HFF-Myc (cell line): ENCODE measurements at regions not wholly inside any gene's neighbourhood (a gene's known extent, or its start where the extent isn't known, plus 50 kb on each side); places are given as distances from the start of the nearest gene placed in this dataset.

Source experiments
- DNase-seq: peaks from one replicate; pipeline ENCODE4 v3.0.0-alpha.2; 2011; ENCODE audit warnings: low read depth; ENCODE audit errors: extremely low read depth
- H3K4me3 ChIP-seq: replicated peaks from 2 replicates; pipeline ENCODE4 v1.5.1; 2011; ENCODE audit warnings: low read depth, mild to moderate bottlenecking, control low read depth, low read length
- CTCF ChIP-seq: IDR thresholded peaks from 2 replicates; pipeline ENCODE4 v1.5.1; 2012; ENCODE audit warnings: mild to moderate bottlenecking, low read depth, low read length, control low read depth; ENCODE audit errors: missing control alignments

- DNase-seq: no peak
- no peak overlapping the region for H3K4me3 ChIP-seq
Measured at GRCh38 chr9:71243951-71244350, 122.5 kb upstream of the TRPM3 start.

GRCh38 chr9:71242081-71242480 lies 120.7 kb upstream of the TRPM3 start:
- DNase-seq: no peak
- H3K4me3 ChIP-seq: no peak overlapping the region
- TF ChIP-seq CTCF: no peak

More at GRCh38 chr9:71243951-71244350, 122.5 kb upstream of the TRPM3 start:
- no peak for TF ChIP-seq CTCF

- no peak for DNase-seq
- H3K4me3 ChIP-seq: no peak overlapping the region
- no peak for TF ChIP-seq CTCF
Measured at GRCh38 chr9:71237051-71237450, 115.6 kb upstream of the TRPM3 start.

GRCh38 chr9:71233646-71234045 lies 112.2 kb upstream of the TRPM3 start:
- no peak for DNase-seq
- no peak for TF ChIP-seq CTCF
- H3K4me3 ChIP-seq: no peak overlapping the region

GRCh38 chr9:71223953-71224538 lies 102.6 kb upstream of the TRPM3 start:
- no peak for TF ChIP-seq CTCF
- DNase-seq: no peak
- no peak overlapping the region for H3K4me3 ChIP-seq

- no peak overlapping the region for H3K4me3 ChIP-seq
- DNase-seq: no peak
- no peak for TF ChIP-seq CTCF
Measured at GRCh38 chr9:71218774-71219173, 97.4 kb upstream of the TRPM3 start.

- TF ChIP-seq CTCF: no peak
- DNase-seq: no peak
- no peak overlapping the region for H3K4me3 ChIP-seq
Measured at GRCh38 chr9:71213633-71214032, 92.2 kb upstream of the TRPM3 start.
